GM10266 (cell line): ENCODE measurements at regions not wholly inside any gene's neighbourhood (a gene's known extent, or its start where the extent isn't known, plus 50 kb on each side); places are given as distances from the start of the nearest gene placed in this dataset.

Experiments used
- DNase-seq: peaks from one replicate; pipeline ENCODE4 v3.0.0; 2012; ENCODE audit errors: extremely low spot score
- CTCF ChIP-seq: IDR thresholded peaks from 2 replicates; pipeline ENCODE4 v1.5.1; 2012; ENCODE audit warnings: mild to moderate bottlenecking, low read depth; ENCODE audit not compliant: control insufficient read depth, insufficient read depth; ENCODE audit errors: missing control alignments

GRCh38 chr5:51974834-51975233 is 591.6 kb downstream of the ISL1 start:
- DNase-seq: no peak

GRCh38 chr5:51977014-51977413 is 593.8 kb downstream of the ISL1 start:
- no peak for TF ChIP-seq CTCF
- no peak for DNase-seq

More at GRCh38 chr5:51974834-51975233, 591.6 kb downstream of the ISL1 start:
- no peak for TF ChIP-seq CTCF

GRCh38 chr5:51983161-51983560 is 599.9 kb downstream of the ISL1 start:
- no peak for TF ChIP-seq CTCF
- no peak for DNase-seq

GRCh38 chr5:51986733-51987132 is 603.5 kb downstream of the ISL1 start:
- TF ChIP-seq CTCF: no peak
- no peak for DNase-seq

GRCh38 chr5:51987239-51987638 is 604.0 kb downstream of the ISL1 start:
- no peak for TF ChIP-seq CTCF
- no peak for DNase-seq

GRCh38 chr5:51987669-51988209 is 604.5 kb downstream of the ISL1 start:
- DNase-seq: no peak
- TF ChIP-seq CTCF: no peak

GRCh38 chr5:51988634-51989033 is 605.4 kb downstream of the ISL1 start:
- no peak for DNase-seq
- TF ChIP-seq CTCF: no peak
